Stomach smooth muscle (tissue), 2 donors: ENCODE measurements at regions not wholly inside any gene's neighbourhood (a gene's known extent, or its start where the extent isn't known, plus 50 kb on each side); places are given as distances from the start of the nearest gene placed in this dataset.

Experiments
- H3K27ac ChIP-seq: one replicate; pipeline ENCODE4 v1.7.0; 2013; ENCODE audit warnings: mild to moderate bottlenecking, low read length, inconsistent platforms
- H3K27me3 ChIP-seq, 2 donors: one replicate each; pipeline ENCODE4 v1.7.0; 2013; ENCODE audit warnings: low read length in 2 of 2; ENCODE audit not compliant: insufficient read depth in 2 of 2, control insufficient read depth in 1 of 2
- H3K36me3 ChIP-seq, 2 donors: one replicate each; pipeline ENCODE4 v1.7.0; 2013; ENCODE audit warnings: low read length in 2 of 2; ENCODE audit not compliant: control insufficient read depth in 2 of 2, insufficient read depth in 2 of 2
- H3K4me1 ChIP-seq: one replicate; pipeline ENCODE4 v1.7.0; 2013; ENCODE audit warnings: low read length; ENCODE audit not compliant: control insufficient read depth, insufficient read depth
- H3K4me3 ChIP-seq, 2 donors: one replicate each; pipeline ENCODE4 v1.7.0; 2013; ENCODE audit warnings: low read length in 2 of 2
- H3K9ac ChIP-seq, 2 donors: one replicate each; pipeline ENCODE4 v1.7.0; 2013; ENCODE audit warnings: low read length in 2 of 2, mild to moderate bottlenecking in 1 of 2
- H3K9me3 ChIP-seq, 2 donors: one replicate each; pipeline ENCODE4 v1.7.0; 2013; ENCODE audit warnings: low read length in 2 of 2; ENCODE audit not compliant: control insufficient read depth in 2 of 2
- donor health status: healthy.
- donor health status: Pancreatic carcinoma.

- Histone ChIP-seq H3K4me3 (no peak overlapping the region), H3K9me3 (no peaks in the 10 kb centered on the region), H3K36me3 (no peaks in the 10 kb centered on the region), H3K9ac (no peak overlapping the region), H3K4me1 (no peaks in the 10 kb centered on the region), H3K27me3 (peaks cover 0 to 13% of the 10 kb centered on the region in 2 donors), H3K27ac (no peak overlapping the region)
Observed at GRCh38 chr20:22503577-22503976, 80.8 kb downstream of the FOXA2 start.

- Histone ChIP-seq H3K4me1 (no peaks in the 10 kb centered on the region), H3K27me3 (peaks cover 0 to 13% of the 10 kb centered on the region in 2 donors), H3K4me3 (no peak overlapping the region), H3K9me3 (no peaks in the 10 kb centered on the region), H3K27ac (no peak overlapping the region), H3K9ac (no peak overlapping the region), H3K36me3 (no peaks in the 10 kb centered on the region)
Observed at GRCh38 chr20:22502731-22503191, 81.6 kb downstream of the FOXA2 start.

DNA sequence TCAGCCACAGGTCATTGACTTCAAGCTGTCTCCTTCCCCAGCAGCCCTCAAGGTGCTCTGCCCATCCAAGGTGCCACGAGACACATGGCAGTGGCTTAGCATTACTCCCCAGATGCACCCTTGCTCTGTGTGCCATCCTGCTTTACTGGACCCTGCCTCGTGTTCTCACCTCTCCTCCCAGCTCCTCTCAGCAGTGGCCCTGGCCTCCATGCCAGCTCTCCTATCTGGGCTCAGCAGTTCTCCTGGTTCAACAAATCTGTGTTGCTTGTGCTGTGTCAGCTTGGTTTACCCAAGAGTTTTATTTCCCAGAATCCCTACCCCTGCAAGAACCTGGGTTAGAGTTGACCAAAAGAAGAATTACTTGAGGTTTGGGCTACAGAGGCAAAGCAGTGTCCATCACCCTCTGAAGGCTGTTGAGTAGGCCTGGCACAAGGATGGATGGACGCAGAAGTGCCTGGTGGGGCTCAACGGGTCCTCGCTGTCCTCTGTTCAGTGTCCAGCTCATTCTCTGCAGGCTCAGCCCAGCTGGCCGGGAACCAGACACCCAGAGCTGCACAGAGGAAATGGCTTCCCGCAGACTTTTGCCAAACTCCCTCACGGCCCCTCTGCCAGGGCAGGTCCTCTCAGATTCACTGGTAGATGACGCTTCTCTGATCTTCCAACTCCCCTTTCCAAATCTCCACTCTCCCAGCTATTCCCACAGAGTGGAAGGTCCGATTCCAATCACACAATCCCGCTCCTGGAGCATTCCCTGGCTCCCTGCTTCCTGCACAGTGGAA lies 82.6 kb downstream of the FOXA2 start:
- Histone ChIP-seq H3K27ac (no peak overlapping the region), H3K9ac (no peak overlapping the region), H3K4me3 (no peak overlapping the region), H3K36me3 (no peaks in the 10 kb centered on the region), H3K4me1 (no peaks in the 10 kb centered on the region), H3K9me3 (no peaks in the 10 kb centered on the region), H3K27me3 (peaks cover 0 to 13% of the 10 kb centered on the region in 2 donors)

DNA sequence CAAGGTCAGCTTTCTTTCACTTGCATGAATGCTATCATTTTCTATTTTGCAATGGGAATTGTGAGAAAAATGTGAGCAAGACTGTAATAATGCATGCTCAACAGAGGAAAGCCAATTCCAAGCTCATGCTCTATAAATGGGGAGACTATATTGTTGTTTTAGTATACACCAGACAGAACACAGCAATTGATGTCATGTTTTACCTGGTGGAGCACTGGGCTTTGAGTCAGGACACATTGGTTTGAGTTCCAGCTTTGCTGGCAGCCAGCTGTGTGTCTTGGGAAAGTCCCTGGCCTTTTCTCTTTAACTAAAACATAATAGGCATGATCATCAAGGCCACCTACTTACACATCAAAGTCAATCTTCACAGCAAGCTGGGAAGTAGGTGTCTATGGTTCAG lies 83.3 kb downstream of the FOXA2 start:
- Histone ChIP-seq H3K4me3 (no peak overlapping the region), H3K9ac (no peak overlapping the region), H3K27me3 (peaks cover 0 to 13% of the 10 kb centered on the region in 2 donors), H3K4me1 (no peaks in the 10 kb centered on the region), H3K36me3 (no peaks in the 10 kb centered on the region), H3K9me3 (no peaks in the 10 kb centered on the region), H3K27ac (no peak overlapping the region)

DNA sequence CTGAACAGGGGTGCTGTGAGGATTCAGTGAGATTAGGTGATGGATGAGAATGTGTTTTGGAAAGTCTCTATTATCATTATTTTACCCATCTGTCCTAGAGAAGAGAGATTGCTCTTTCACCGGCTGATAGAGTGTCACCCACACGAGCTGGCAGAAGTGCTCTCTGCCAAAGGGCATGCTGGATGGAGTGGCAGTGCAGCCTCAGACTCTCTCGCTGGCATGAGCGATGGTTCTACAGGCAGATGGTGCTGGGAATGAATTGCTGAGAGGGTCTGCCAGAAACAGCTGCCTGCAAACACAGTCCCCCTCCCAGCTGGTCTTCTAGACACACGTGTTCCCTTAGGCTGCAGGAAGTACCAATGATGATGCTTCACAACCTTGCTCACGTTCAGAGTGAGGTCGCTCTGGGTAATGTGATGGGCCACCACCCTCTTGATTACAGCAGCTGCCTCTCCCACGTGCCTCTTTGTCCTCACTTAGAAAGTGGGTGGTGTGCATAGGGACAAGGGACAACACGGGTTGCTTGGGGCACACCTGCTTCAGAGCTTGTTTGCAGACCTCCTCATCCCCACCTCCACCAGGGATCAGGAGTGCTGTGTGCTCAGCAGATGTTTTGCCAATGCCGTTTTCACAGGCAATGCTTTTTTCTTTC lies 84.7 kb downstream of the FOXA2 start:
- H3K9ac ChIP-seq = no peak overlapping the region
- H3K27me3 ChIP-seq = peaks cover 0 to 11% of the 10 kb centered on the region in 2 donors
- no peak overlapping the region for H3K4me3 ChIP-seq
- H3K9me3 ChIP-seq = no peaks in the 10 kb centered on the region
- no peak overlapping the region for H3K27ac ChIP-seq
- no peaks in the 10 kb centered on the region for H3K36me3 ChIP-seq
- H3K4me1 ChIP-seq = no peaks in the 10 kb centered on the region

DNA sequence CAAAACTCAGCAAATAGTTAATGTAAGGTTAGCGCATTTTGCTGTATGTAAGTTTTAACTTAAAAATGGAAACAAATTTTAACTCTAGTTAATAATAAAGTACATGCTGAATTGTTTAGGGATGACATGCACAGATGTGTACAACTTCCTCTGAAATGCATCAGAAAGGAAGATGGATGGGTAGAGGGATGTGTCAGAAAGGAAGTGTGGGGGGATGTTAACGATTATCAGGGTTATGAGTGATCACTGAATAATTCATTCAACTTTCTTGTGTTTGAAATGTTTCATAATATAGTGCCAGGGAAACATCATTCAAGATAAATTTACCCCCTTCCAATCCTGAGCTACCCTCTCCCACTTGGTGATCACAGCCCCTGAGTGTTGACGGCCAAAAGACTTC lies 87.6 kb downstream of the FOXA2 start:
- Histone ChIP-seq H3K9me3 (no peaks in the 10 kb centered on the region), H3K36me3 (no peaks in the 10 kb centered on the region), H3K4me1 (no peaks in the 10 kb centered on the region), H3K4me3 (no peak overlapping the region), H3K27me3 (peaks cover 0 to 10% of the 10 kb centered on the region in 2 donors), H3K9ac (no peak overlapping the region), H3K27ac (no peak overlapping the region)

GRCh38 chr20:22495789-22496188 lies 88.6 kb downstream of the FOXA2 start:
- Histone ChIP-seq H3K4me1 (no peaks in the 10 kb centered on the region), H3K27me3 (peaks cover 2 to 8% of the 10 kb centered on the region in 2 donors), H3K9ac (no peak overlapping the region), H3K4me3 (no peak overlapping the region), H3K27ac (no peak overlapping the region), H3K36me3 (no peaks in the 10 kb centered on the region), H3K9me3 (no peaks in the 10 kb centered on the region)

GRCh38 chr20:22495172-22495571 lies 89.2 kb downstream of the FOXA2 start:
- no peak overlapping the region for H3K4me3 ChIP-seq
- no peak overlapping the region for H3K27ac ChIP-seq
- no peaks in the 10 kb centered on the region for H3K36me3 ChIP-seq
- H3K9ac ChIP-seq = no peak overlapping the region
- no peaks in the 10 kb centered on the region for H3K4me1 ChIP-seq
- no peaks in the 10 kb centered on the region for H3K9me3 ChIP-seq
- peaks cover 4 to 8% of the 10 kb centered on the region in 2 donors for H3K27me3 ChIP-seq

- Histone ChIP-seq H3K9ac (no peak overlapping the region), H3K4me1 (no peaks in the 10 kb centered on the region), H3K27me3 (peaks cover 2 to 4% of the 10 kb centered on the region in 2 donors), H3K36me3 (no peaks in the 10 kb centered on the region), H3K27ac (no peak overlapping the region), H3K4me3 (no peak overlapping the region), H3K9me3 (no peaks in the 10 kb centered on the region)
Observed at GRCh38 chr20:22492497-22492896, 91.9 kb downstream of the FOXA2 start.

DNA sequence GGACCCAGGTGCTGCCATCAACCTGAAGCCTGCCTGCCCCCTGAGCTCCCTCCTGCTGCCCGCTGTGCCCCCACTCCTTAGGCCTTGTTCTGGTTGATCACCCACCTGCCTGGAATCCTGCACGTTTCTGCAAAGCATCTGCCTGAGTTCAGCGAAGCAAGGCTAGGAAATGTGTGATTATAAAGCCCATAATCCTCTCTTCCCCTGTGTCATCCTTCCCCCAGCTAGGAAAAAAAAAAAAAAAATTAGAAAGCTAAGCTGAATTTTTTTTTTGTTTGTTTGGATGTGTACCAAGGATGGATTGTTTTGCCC lies 93.2 kb downstream of the FOXA2 start:
- Histone ChIP-seq H3K4me3 (no peak overlapping the region), H3K36me3 (no peaks in the 10 kb centered on the region), H3K9ac (no peak overlapping the region), H3K4me1 (no peaks in the 10 kb centered on the region), H3K27ac (no peak overlapping the region), H3K27me3 (peaks cover 2 to 4% of the 10 kb centered on the region in 2 donors), H3K9me3 (no peaks in the 10 kb centered on the region)
